T-helper 1 cell treated with Interleukin-12 subunit alpha and Interleukin-12 subunit beta and Interleukin-4 antibody, amounts not matched to agents 30 μg/mL and 1 μg/mL, for 36 hours (primary cell): ENCODE measurements at regions not wholly inside any gene's neighbourhood (a gene's known extent, or its start where the extent isn't known, plus 50 kb on each side); places are given as distances from the start of the nearest gene placed in this dataset.

Source experiments
- H3K27ac Mint-ChIP-seq: one replicate; pipeline ENCODE4 v1.8.0; 2021; ENCODE audit warnings: mild to moderate bottlenecking, mixed read lengths
- H3K27me3 Mint-ChIP-seq: one replicate; pipeline ENCODE4 v1.8.0; 2021; ENCODE audit warnings: low read depth, mixed read lengths
- H3K36me3 Mint-ChIP-seq: one replicate; pipeline ENCODE4 v1.8.0; 2021; ENCODE audit warnings: low read depth, mixed read lengths
- H3K4me1 Mint-ChIP-seq: one replicate; pipeline ENCODE4 v1.8.0; 2021; ENCODE audit warnings: low read depth, mixed read lengths
- H3K4me3 Mint-ChIP-seq: one replicate; pipeline ENCODE4 v1.8.0; 2021; ENCODE audit warnings: mild to moderate bottlenecking, moderate library complexity, mixed read lengths
- H3K9me3 Mint-ChIP-seq: one replicate; pipeline ENCODE4 v1.8.0; 2021; ENCODE audit warnings: mixed read lengths

DNA sequence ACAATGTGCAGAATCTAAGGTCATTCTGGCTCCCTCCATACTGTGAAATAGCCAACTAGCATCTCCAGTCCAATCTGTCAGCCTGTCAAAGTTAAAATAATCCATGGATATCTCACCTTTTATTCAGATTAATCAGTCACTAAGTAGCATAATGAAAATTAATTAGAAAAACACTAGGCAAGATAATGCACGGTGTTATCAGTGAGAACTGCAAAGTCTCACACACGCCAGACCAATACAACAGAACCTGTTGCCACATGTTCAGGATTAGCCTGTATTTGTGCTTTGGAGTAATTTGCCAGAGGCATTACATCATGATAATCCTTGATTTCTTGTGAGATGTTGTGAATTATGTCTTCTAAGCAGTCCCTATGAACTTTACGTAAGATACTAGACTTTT is 820.4 kb upstream of the ALCAM start:
- no peak overlapping the region for H3K27ac Mint-ChIP-seq
- H3K4me3 Mint-ChIP-seq, result no peak overlapping the region
- H3K27me3 Mint-ChIP-seq, result no peaks in the 10 kb centered on the region
- H3K36me3 Mint-ChIP-seq, result no peaks in the 10 kb centered on the region
- H3K9me3 Mint-ChIP-seq, result no peaks in the 10 kb centered on the region
- no peaks in the 10 kb centered on the region for H3K4me1 Mint-ChIP-seq

- no peak overlapping the region for H3K4me3 Mint-ChIP-seq
- H3K36me3 Mint-ChIP-seq, result no peaks in the 10 kb centered on the region
- no peak overlapping the region for H3K27ac Mint-ChIP-seq
- H3K27me3 Mint-ChIP-seq, result no peaks in the 10 kb centered on the region
- no peaks in the 10 kb centered on the region for H3K4me1 Mint-ChIP-seq
- no peaks in the 10 kb centered on the region for H3K9me3 Mint-ChIP-seq
Measured at GRCh38 chr3:104547031-104547430, 819.7 kb upstream of the ALCAM start.

DNA sequence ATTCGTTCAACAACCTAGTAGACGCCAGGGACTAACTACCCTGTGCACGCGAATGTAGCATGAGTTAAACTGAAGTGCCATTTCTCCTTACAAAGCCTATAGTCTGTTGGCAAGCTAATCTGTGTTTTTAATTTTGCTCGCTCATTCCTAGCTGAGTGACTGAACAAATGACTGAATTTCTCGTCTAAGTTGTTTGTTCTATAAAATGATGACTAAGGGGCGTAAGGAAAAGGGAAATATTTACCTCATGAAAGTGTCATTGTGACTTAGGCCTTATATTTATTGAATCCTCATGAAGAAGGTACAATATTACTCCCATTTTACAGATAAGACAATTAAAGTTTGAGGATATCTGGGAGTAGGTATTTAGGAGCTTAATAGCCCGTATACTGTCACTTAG is 818.3 kb upstream of the ALCAM start:
- H3K27ac Mint-ChIP-seq, result no peak overlapping the region
- no peaks in the 10 kb centered on the region for H3K4me1 Mint-ChIP-seq
- no peaks in the 10 kb centered on the region for H3K36me3 Mint-ChIP-seq
- H3K27me3 Mint-ChIP-seq, result no peaks in the 10 kb centered on the region
- H3K9me3 Mint-ChIP-seq, result no peaks in the 10 kb centered on the region
- no peak overlapping the region for H3K4me3 Mint-ChIP-seq

DNA sequence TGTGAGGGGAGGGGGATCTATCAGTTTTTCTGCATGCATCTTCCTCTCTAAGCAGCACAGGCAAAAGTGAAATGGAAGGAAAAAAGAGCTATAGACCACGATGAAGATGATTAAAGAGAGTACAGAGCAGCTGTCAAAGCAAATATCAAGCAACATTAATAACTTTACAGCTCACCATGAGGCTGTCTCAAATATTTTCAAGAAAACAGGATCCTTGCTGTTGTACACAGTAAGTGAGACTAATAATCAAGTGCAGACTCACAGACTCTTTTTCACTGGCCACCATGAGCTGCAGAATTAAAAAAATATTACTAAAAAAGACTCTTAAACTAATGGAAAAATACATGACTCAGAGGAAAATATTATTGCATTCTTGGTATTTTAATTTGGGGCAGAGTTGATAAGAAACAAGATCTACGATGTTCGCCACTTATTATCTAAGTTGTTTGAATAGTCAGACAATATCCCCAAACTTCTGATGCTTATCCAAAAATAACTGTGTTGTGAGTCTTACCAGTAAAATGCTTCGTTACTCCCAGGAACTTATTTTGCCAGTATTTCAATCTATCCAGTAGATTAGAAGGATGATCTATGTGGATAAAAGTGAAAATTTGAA is 817.5 kb upstream of the ALCAM start:
- H3K36me3 Mint-ChIP-seq, result no peaks in the 10 kb centered on the region
- no peak overlapping the region for H3K4me3 Mint-ChIP-seq
- H3K27me3 Mint-ChIP-seq, result no peaks in the 10 kb centered on the region
- no peaks in the 10 kb centered on the region for H3K9me3 Mint-ChIP-seq
- H3K4me1 Mint-ChIP-seq, result no peaks in the 10 kb centered on the region
- H3K27ac Mint-ChIP-seq, result no peak overlapping the region

DNA sequence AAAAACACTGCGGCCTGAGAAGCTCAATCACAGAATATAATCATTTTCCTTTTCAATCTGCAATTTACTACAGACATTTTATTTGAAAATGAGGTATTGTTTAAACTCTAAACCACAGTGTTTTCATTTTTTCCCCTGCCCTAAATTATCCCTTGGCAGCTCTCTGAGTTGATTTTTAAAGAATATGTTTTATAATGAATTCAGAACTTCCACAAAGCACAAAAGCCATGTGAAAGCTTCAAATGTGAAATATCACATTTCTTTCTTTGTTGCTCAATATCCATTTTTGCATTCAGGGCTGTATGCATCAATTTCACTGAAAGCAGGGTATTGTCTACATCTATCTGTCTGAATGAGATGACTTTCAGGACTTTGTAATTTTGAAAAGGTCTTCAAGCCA is 813.6 kb upstream of the ALCAM start:
- H3K27ac Mint-ChIP-seq, result no peak overlapping the region
- no peaks in the 10 kb centered on the region for H3K9me3 Mint-ChIP-seq
- H3K36me3 Mint-ChIP-seq, result no peaks in the 10 kb centered on the region
- H3K4me3 Mint-ChIP-seq, result no peak overlapping the region
- no peaks in the 10 kb centered on the region for H3K4me1 Mint-ChIP-seq
- H3K27me3 Mint-ChIP-seq, result no peaks in the 10 kb centered on the region

DNA sequence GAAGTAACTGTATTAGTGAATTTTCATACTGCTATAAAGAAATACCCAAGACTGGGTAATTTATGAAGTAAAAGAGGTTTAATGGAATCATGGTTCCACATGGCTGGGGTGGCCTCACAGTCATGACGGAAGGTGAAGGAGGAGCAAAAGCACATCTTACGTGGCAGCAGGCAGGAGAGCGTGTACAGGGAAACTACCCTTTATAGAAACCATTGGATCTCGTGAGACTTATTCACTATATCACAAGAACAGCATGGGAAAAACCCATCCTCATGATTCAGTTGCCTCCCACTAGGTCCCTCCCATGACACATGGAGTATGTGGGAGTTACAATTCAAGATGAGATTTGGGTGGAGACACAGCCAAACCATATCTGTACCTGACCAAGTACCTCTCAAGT is 812.3 kb upstream of the ALCAM start:
- Mint-ChIP-seq H3K4me1 (no peaks in the 10 kb centered on the region), H3K27ac (no peak overlapping the region), H3K27me3 (no peaks in the 10 kb centered on the region), H3K36me3 (no peaks in the 10 kb centered on the region), H3K4me3 (no peak overlapping the region), H3K9me3 (no peaks in the 10 kb centered on the region)

DNA sequence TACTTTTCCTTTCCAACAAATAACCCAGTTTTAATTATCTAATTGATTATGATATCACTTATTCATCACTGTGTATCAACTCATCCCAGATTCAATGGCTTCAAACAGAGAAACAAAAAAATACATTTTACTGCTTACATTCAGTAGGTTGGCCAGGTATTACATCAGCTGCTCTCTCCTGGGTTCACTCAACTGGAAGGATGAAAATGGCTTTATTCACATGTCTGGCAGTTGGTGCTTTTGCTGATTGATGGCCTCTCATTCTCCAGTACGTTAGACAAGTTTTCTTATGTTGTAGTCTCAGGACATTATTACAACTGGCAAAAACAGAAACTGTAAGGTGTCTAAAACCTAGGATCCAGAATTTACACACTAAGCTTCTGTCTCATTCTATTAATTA is 811.0 kb upstream of the ALCAM start:
- Mint-ChIP-seq H3K9me3 (no peaks in the 10 kb centered on the region), H3K27me3 (no peaks in the 10 kb centered on the region), H3K4me1 (no peaks in the 10 kb centered on the region), H3K36me3 (no peaks in the 10 kb centered on the region), H3K4me3 (no peak overlapping the region), H3K27ac (no peak overlapping the region)

DNA sequence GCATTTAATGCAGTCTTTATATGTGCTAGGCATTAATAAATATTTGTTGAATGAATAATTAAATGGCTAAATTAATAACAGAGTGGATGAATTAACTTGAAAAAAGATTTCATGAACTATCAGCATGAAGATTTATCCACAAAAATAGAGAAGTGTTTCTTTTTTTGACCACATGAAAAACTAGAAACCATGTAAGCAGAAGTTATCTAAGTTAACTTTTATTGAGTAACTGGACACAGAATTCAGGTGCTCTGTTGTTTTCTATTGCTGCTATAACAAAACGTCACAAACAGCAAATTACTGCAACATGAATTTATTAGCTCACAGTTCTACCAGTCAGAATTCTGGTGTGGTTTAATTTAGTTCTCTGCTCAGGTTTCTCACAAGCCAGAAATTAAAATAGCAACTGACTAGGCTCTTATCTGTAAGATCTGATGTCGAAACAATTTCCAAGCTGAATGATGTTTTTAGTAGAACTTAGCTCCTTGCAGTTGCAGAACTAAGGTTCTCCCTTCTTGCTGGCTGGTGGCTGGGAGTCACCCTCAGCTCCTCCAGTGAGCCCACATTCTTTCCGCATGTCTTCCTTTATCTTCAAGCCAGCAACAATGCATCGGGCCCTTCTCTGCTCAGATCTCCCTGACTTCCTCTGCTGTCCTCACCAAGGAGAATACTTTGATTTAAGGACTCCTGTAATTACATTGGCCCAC is 810.2 kb upstream of the ALCAM start:
- H3K27me3 Mint-ChIP-seq, result no peaks in the 10 kb centered on the region
- no peak overlapping the region for H3K4me3 Mint-ChIP-seq
- H3K9me3 Mint-ChIP-seq, result no peaks in the 10 kb centered on the region
- H3K27ac Mint-ChIP-seq, result no peak overlapping the region
- no peaks in the 10 kb centered on the region for H3K36me3 Mint-ChIP-seq
- H3K4me1 Mint-ChIP-seq, result no peaks in the 10 kb centered on the region

DNA sequence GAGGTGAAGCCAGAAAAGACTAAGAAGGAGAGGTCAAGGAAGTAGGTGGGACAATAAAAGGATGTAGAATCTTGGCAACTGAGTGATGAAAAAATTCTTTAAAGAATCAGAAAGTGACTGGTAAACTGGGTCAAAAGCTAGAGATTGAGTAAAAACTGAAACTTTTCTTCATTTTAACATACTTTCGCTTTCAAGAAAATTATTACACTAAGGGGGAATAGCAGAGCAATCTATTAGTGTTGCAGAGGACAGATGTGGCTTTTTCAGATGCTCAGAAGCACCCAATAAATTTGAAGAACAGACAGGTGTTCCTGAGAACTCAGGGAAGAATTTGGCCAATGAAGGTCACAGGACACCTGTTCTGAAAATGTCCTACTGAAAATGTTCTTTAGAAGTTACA is 805.4 kb upstream of the ALCAM start:
- no peak overlapping the region for H3K27ac Mint-ChIP-seq
- H3K9me3 Mint-ChIP-seq, result no peaks in the 10 kb centered on the region
- H3K27me3 Mint-ChIP-seq, result no peaks in the 10 kb centered on the region
- H3K36me3 Mint-ChIP-seq, result no peaks in the 10 kb centered on the region
- no peak overlapping the region for H3K4me3 Mint-ChIP-seq
- H3K4me1 Mint-ChIP-seq, result no peaks in the 10 kb centered on the region

DNA sequence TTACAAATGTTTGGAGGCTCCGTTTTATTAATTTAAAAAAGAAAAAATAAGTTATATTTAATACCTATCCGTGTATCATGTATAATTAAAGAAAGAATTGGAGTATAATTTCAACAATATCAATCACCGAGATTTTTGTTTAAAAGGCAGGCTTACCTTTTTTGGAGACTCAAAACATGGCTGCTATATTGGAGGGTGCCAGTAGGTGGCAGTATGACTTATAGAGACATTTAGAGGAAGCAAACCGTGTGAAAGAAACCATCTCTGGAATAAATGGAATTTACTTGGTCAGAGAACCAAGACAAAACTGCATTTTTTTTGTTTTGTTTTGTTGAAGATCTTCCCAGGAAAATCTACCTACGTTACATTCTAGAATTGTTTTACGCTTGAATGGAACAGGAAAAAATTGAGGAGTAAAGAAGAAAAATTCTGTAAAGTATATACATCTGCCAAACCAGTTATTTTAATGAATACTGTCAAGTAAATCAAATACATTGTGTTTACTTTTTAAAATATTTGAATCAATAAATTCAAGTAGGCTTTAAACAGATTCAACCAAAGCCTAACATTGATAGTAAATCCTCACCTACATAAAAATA is 802.6 kb upstream of the ALCAM start:
- no peak overlapping the region for H3K27ac Mint-ChIP-seq
- H3K4me1 Mint-ChIP-seq, result no peaks in the 10 kb centered on the region
- H3K9me3 Mint-ChIP-seq, result no peaks in the 10 kb centered on the region
- H3K36me3 Mint-ChIP-seq, result no peaks in the 10 kb centered on the region
- H3K27me3 Mint-ChIP-seq, result no peaks in the 10 kb centered on the region
- H3K4me3 Mint-ChIP-seq, result no peak overlapping the region

DNA sequence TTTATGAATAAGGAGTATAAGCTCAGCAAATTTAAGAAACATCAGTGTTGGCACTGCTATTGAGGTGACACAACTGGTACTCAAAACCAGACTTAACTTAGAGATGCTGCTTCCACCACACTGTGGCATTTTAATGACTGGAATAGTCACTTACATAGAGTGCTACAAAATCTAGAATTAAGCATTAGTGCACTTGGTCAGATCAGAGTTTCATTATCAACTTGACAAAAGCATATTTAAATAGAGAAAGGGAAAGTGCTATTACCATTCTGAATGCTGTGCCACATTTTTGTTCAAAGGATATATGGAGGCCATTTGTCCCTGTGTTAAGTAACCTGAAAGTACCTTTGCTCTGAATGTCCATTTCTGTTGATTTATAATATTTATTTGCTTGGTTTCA is 800.7 kb upstream of the ALCAM start:
- H3K9me3 Mint-ChIP-seq, result no peaks in the 10 kb centered on the region
- no peaks in the 10 kb centered on the region for H3K4me1 Mint-ChIP-seq
- no peaks in the 10 kb centered on the region for H3K36me3 Mint-ChIP-seq
- H3K4me3 Mint-ChIP-seq, result no peak overlapping the region
- H3K27me3 Mint-ChIP-seq, result no peaks in the 10 kb centered on the region
- no peak overlapping the region for H3K27ac Mint-ChIP-seq

DNA sequence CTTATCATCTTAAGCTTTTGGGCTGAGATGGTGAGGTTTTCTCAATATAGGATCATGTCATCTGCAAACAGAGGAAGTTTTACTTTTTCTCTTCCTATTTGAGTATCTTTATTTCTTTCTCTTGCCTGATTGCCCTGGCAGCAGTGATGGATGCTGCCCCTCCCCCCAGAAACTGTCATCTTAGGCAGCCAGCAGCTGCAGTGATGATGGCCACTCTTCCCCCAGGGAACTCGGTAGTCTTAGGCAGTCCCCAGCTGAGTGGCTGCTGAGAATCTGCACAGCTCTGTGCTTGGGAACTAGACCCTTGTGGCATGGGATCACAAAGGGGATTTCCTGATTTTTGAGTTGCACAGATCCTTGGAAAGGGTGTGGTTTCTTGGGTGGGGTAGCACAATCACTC is 791.1 kb upstream of the ALCAM start:
- Mint-ChIP-seq H3K27me3 (no peaks in the 10 kb centered on the region), H3K4me3 (no peak overlapping the region), H3K4me1 (no peaks in the 10 kb centered on the region), H3K9me3 (peaks cover 31% of the 10 kb centered on the region), H3K36me3 (peaks cover 2% of the 10 kb centered on the region), H3K27ac (no peak overlapping the region)

GRCh38 chr3:104578558-104578957 is 788.2 kb upstream of the ALCAM start:
- peaks cover 31% of the 10 kb centered on the region for H3K9me3 Mint-ChIP-seq
- H3K27me3 Mint-ChIP-seq, result no peaks in the 10 kb centered on the region
- no peak overlapping the region for H3K27ac Mint-ChIP-seq
- no peaks in the 10 kb centered on the region for H3K4me1 Mint-ChIP-seq
- H3K4me3 Mint-ChIP-seq, result no peak overlapping the region
- peaks cover 2% of the 10 kb centered on the region for H3K36me3 Mint-ChIP-seq

GRCh38 chr3:104582092-104582491 is 784.6 kb upstream of the ALCAM start:
- Mint-ChIP-seq H3K4me3 (no peak overlapping the region), H3K27me3 (no peaks in the 10 kb centered on the region), H3K4me1 (no peaks in the 10 kb centered on the region), H3K36me3 (peaks cover 2% of the 10 kb centered on the region), H3K27ac (no peak overlapping the region), H3K9me3 (peaks cover 21% of the 10 kb centered on the region)

DNA sequence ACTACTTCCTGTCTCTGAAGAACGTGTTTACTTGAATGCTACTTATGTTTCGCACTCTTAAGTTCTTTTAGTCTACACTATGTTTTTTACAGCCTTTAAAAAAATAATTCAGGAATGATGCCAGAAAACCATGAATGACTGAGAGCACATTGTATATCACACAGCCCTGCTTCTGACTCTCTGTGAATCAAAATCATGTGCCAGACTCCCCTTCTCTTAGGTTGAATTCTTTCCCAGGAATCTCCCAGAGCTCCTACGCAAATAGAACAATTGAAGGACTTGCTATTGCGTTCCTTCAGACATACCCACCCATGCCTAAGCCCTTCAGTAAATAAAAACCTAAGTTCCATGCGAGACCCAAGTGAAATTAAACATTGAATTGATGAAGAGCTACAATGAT is 782.0 kb upstream of the ALCAM start:
- Mint-ChIP-seq H3K4me3 (no peak overlapping the region), H3K27me3 (no peaks in the 10 kb centered on the region), H3K4me1 (no peaks in the 10 kb centered on the region)

More for the DNA sequence above, 782.0 kb upstream of the ALCAM start:
- Mint-ChIP-seq H3K27ac (no peak overlapping the region), H3K9me3 (no peaks in the 10 kb centered on the region), H3K36me3 (no peaks in the 10 kb centered on the region)
